Fibroblast of lung (primary cell): ENCODE measurements at regions not wholly inside any gene's neighbourhood (a gene's known extent, or its start where the extent isn't known, plus 50 kb on each side); places are given as distances from the start of the nearest gene placed in this dataset.

Experiments
- CTCF ChIP-seq, 2 donors: IDR thresholded peaks in 1 of 2; conservative IDR thresholded peaks in 1 of 2; 1 replicate in 1 of 2; 2 replicates in 1 of 2; pipeline ENCODE4 v1.5.1; 2011 to 2012; ENCODE audit warnings: low read length in 2 of 2, control low read depth in 1 of 2, inconsistent platforms in 1 of 2, low read depth in 1 of 2, mild to moderate bottlenecking in 1 of 2
- EZH2 ChIP-seq: IDR thresholded peaks from 2 replicates; pipeline ENCODE4 v1.5.1; 2012; ENCODE audit warnings: low read length, control low read depth, mild to moderate bottlenecking; ENCODE audit errors: missing control alignments

- TF ChIP-seq CTCF (conservative IDR thresholded peaks at IDR 0.05 in 1 of 2, IDR thresholded peaks at IDR 0.05 in 1 of 2; ENCODE audit: low read depth in 1 of 2, low read length in 2 of 2), result no peak
- no peak for TF ChIP-seq EZH2
Measured at GRCh38 chr6:43900916-43901732, 131.1 kb downstream of the VEGFA start.
